CD4-positive, CD25-positive, alpha-beta regulatory T cell (primary cell): ENCODE measurements at regions not wholly inside any gene's neighbourhood (a gene's known extent, or its start where the extent isn't known, plus 50 kb on each side); places are given as distances from the start of the nearest gene placed in this dataset.
"Not testable (repeated sequence)": the region's sequence is repeated elsewhere in the genome, so short reads cannot be mapped to it uniquely, and the experiment has no call there.

Experiments
- ATAC-seq, 2 donors: fragments of 150-1000 bp; cut with Tn5 transposase; one replicate each; pipeline ENCODE4 v1.10.0; 2021; ENCODE audit warnings: low read depth in 2 of 2, moderate number of reproducible peaks in 2 of 2, moderate library complexity in 1 of 2
- DNase-seq, 3 donors: peaks; one replicate each; pipeline versions ENCODE4 v3.0.0 to v3.0.0-alpha.2; 2012 to 2022; ENCODE audit warnings: mixed read lengths in 1 of 3
- H3K27ac ChIP-seq: one replicate; pipeline ENCODE4 v1.7.0; 2013; ENCODE audit warnings: mild to moderate bottlenecking, low read length; ENCODE audit not compliant: insufficient read depth, poor library complexity, severe bottlenecking
- H3K27me3 ChIP-seq: one replicate; pipeline ENCODE4 v1.7.0; 2013; ENCODE audit warnings: low read length; ENCODE audit not compliant: control insufficient read depth, insufficient read depth
- H3K36me3 ChIP-seq: one replicate; pipeline ENCODE4 v1.7.0; 2013; ENCODE audit warnings: mild to moderate bottlenecking, low read length, moderate library complexity; ENCODE audit not compliant: control insufficient read depth, insufficient read depth
- H3K4me1 ChIP-seq: 2 replicates; pipeline ENCODE4 v1.7.0; 2013; ENCODE audit warnings: mild to moderate bottlenecking, low read length; ENCODE audit not compliant: insufficient read depth, control insufficient read depth, poor library complexity, severe bottlenecking
- H3K4me3 ChIP-seq: one replicate; pipeline ENCODE4 v1.7.0; 2013; ENCODE audit warnings: low read depth, mild to moderate bottlenecking, low read length, moderate library complexity
- H3K9me3 ChIP-seq, 2 experiments: 1 replicate in 1 of 2; 2 replicates in 1 of 2; pipeline ENCODE4 v1.7.0; 2013; ENCODE audit warnings: low read length in 2 of 2, mild to moderate bottlenecking in 1 of 2, moderate library complexity in 1 of 2; ENCODE audit not compliant: control insufficient read depth in 2 of 2
- H3K27ac Mint-ChIP-seq, 3 donors: one replicate each; pipeline ENCODE4 v1.8.0; 2020 to 2022; ENCODE audit warnings: mild to moderate bottlenecking in 3 of 3, mixed read lengths in 3 of 3, moderate library complexity in 2 of 3
- H3K27me3 Mint-ChIP-seq: one replicate; pipeline ENCODE4 v1.8.0; 2022; ENCODE audit warnings: mild to moderate bottlenecking, mixed read lengths
- H3K36me3 Mint-ChIP-seq: one replicate; pipeline ENCODE4 v1.8.0; 2020; ENCODE audit warnings: mixed read lengths
- H3K4me1 Mint-ChIP-seq, 4 donors: one replicate each; pipeline ENCODE4 v1.8.0; 2020 to 2022; ENCODE audit warnings: mixed read lengths in 4 of 4, mild to moderate bottlenecking in 1 of 4
- H3K4me3 Mint-ChIP-seq, 4 donors: one replicate each; pipeline ENCODE4 v1.8.0; 2020 to 2022; ENCODE audit warnings: mild to moderate bottlenecking in 4 of 4, mixed read lengths in 4 of 4, moderate library complexity in 3 of 4
- H3K9me3 Mint-ChIP-seq, 7 donors: one replicate each; pipeline ENCODE4 v1.8.0; 2020 to 2022; ENCODE audit warnings: mixed read lengths in 7 of 7, mild to moderate bottlenecking in 3 of 7, moderate library complexity in 2 of 7

DNA sequence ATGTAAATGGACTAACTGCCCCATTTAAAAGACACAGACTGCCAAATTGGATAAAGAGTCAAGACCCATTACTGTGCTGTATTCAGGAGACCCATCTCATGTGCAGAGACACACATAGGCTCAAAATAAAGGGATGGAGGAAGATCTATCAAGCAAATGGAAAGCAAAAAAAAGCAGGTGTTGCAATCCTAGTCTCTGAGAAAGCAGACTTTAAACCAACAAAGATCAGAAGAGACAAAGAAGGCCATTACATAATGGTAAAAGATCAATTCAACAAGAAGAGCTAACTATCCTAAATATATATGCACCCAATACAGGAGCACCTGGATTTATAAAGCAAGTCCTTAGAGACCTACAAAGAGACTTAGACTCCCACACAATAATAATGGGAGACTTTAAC, 134.6 kb upstream of the STARD13 start:
- not testable (repeated sequence) for ATAC-seq, H3K36me3 ChIP-seq, H3K9me3 ChIP-seq, DNase-seq, H3K4me1 Mint-ChIP-seq, H3K9me3 Mint-ChIP-seq, H3K27me3 Mint-ChIP-seq, H3K27me3 ChIP-seq, H3K27ac ChIP-seq, H3K4me3 Mint-ChIP-seq, H3K36me3 Mint-ChIP-seq, H3K27ac Mint-ChIP-seq, H3K4me3 ChIP-seq, H3K4me1 ChIP-seq

DNA sequence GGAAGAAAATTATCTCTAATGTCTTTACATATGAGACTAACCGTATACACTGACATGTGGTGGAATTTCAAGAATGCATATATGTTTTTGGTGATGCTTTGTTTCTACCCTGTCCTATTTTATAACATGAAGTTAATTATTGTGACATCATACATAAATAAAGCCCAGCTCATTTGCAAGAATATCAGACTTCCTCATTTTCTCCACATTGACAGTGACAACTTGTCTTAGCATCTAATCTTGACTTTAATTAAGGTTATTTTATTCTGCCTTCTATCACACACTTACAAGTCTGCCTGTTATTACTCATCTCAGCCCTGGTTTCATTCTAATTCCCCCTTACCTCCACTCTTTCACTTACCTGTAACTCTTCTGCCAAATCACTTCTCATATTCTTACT, 140.6 kb upstream of the STARD13 start:
- no peak for ATAC-seq
- peaks cover 0 to 5% (median 0%) of the 10 kb centered on the region in 7 donors for H3K9me3 Mint-ChIP-seq
- Histone ChIP-seq H3K27me3 (no peaks in the 10 kb centered on the region), H3K36me3 (no peaks in the 10 kb centered on the region), H3K27ac (no peak overlapping the region), H3K9me3 (no peaks in the 10 kb centered on the region), H3K4me3 (no peak overlapping the region), H3K4me1 (no peaks in the 10 kb centered on the region)
- no peak for DNase-seq
- no peaks in the 10 kb centered on the region for H3K4me1 Mint-ChIP-seq
- H3K36me3 Mint-ChIP-seq, result no peaks in the 10 kb centered on the region
- H3K4me3 Mint-ChIP-seq, result no peak overlapping the region
- H3K27ac Mint-ChIP-seq, result peak overlapping the region in 1 of 3 donors; percentile 61
- peaks cover 10% of the 10 kb centered on the region for H3K27me3 Mint-ChIP-seq

- Mint-ChIP-seq H3K27me3 (peaks cover 10% of the 10 kb centered on the region), H3K4me3 (no peak overlapping the region), H3K9me3 (peaks cover 0 to 3% (median 0%) of the 10 kb centered on the region in 7 donors), H3K36me3 (no peaks in the 10 kb centered on the region), H3K27ac (no peak overlapping the region), H3K4me1 (no peaks in the 10 kb centered on the region)
- no peak overlapping the region for H3K27ac ChIP-seq
- H3K4me3 ChIP-seq, result no peak overlapping the region
- no peaks in the 10 kb centered on the region for H3K4me1 ChIP-seq
- ATAC-seq (no peak), DNase-seq (no peak)
- H3K27me3 ChIP-seq, result peaks cover 2% of the 10 kb centered on the region
- H3K9me3 ChIP-seq, result no peaks in the 10 kb centered on the region
- no peaks in the 10 kb centered on the region for H3K36me3 ChIP-seq
Measured at GRCh38 chr13:33433316-33433715, 147.8 kb upstream of the STARD13 start.

GRCh38 chr13:33434676-33435075, 149.1 kb upstream of the STARD13 start:
- Mint-ChIP-seq H3K9me3 (peaks cover 0 to 1% (median 0%) of the 10 kb centered on the region in 7 donors), H3K27ac (no peak overlapping the region), H3K27me3 (peaks cover 9% of the 10 kb centered on the region), H3K4me3 (no peak overlapping the region), H3K36me3 (no peaks in the 10 kb centered on the region), H3K4me1 (no peaks in the 10 kb centered on the region)
- ATAC-seq, result no peak
- no peak overlapping the region for H3K4me3 ChIP-seq
- H3K36me3 ChIP-seq, result no peaks in the 10 kb centered on the region
- no peak overlapping the region for H3K27ac ChIP-seq
- H3K4me1 ChIP-seq, result no peaks in the 10 kb centered on the region
- H3K27me3 ChIP-seq, result peaks cover 2% of the 10 kb centered on the region
- H3K9me3 ChIP-seq, result no peaks in the 10 kb centered on the region
- DNase-seq, result no peak

DNA sequence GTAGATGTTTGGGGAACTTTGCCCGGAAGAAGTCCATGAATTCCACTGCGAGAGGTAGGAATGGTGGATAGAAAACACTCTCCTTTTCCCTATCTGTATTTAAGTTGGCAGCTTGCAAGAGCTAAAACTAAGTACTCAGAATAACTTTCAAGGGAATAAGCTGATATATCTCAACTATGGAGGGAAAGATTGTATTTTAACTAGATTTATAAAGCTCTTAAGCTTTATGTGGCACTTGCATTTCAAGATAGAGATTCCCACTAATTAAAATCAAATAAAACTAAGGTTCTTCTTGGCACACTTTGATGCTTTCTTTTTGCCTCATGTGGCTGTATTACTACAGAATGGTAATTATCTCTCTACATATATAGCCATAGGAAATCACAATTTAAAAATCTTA, 149.7 kb upstream of the STARD13 start:
- H3K4me1 ChIP-seq, result no peaks in the 10 kb centered on the region
- Mint-ChIP-seq H3K9me3 (peaks cover 0 to 1% (median 0%) of the 10 kb centered on the region in 7 donors), H3K27ac (no peak overlapping the region), H3K27me3 (peaks cover 8% of the 10 kb centered on the region), H3K4me3 (no peak overlapping the region), H3K36me3 (no peaks in the 10 kb centered on the region), H3K4me1 (no peaks in the 10 kb centered on the region)
- ATAC-seq (no peak), DNase-seq (no peak)
- no peak overlapping the region for H3K27ac ChIP-seq
- H3K36me3 ChIP-seq, result no peaks in the 10 kb centered on the region
- H3K4me3 ChIP-seq, result no peak overlapping the region
- peaks cover 2% of the 10 kb centered on the region for H3K27me3 ChIP-seq
- H3K9me3 ChIP-seq, result no peaks in the 10 kb centered on the region

GRCh38 chr13:33438918-33439317, 153.4 kb upstream of the STARD13 start:
- Mint-ChIP-seq H3K36me3 (no peaks in the 10 kb centered on the region), H3K27me3 (peaks cover 5% of the 10 kb centered on the region), H3K27ac (no peak overlapping the region), H3K4me1 (no peaks in the 10 kb centered on the region), H3K4me3 (no peak overlapping the region), H3K9me3 (peaks cover 0 to 2% (median 0%) of the 10 kb centered on the region in 7 donors)
- ATAC-seq (no peak), DNase-seq (no peak)
- Histone ChIP-seq H3K4me1 (no peaks in the 10 kb centered on the region), H3K9me3 (no peaks in the 10 kb centered on the region), H3K27me3 (peaks cover 5% of the 10 kb centered on the region), H3K36me3 (no peaks in the 10 kb centered on the region), H3K4me3 (no peak overlapping the region), H3K27ac (no peak overlapping the region)

DNA sequence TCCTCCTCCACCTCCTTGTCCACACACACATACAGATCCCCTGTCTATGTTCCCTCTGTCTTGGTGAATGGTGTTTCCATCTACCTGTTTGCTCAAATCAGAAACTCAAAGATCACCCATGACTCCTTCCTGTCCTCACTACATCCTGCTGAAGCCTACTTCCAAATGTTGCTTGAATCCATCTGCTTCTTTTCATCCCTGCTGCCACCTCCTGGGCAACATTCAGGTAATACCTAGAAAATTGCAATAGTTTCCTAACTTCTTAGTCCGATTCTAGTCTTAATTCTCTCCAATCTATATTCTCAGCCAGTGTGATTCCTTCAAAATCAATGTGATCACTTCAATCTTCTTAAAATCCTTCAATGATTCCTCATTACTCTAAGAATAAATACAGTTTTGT, 155.5 kb upstream of the STARD13 start:
- Mint-ChIP-seq H3K27ac (no peak overlapping the region), H3K27me3 (peaks cover 5% of the 10 kb centered on the region), H3K4me3 (no peak overlapping the region), H3K36me3 (no peaks in the 10 kb centered on the region), H3K4me1 (no peaks in the 10 kb centered on the region), H3K9me3 (peaks cover 0 to 2% (median 0%) of the 10 kb centered on the region in 7 donors)
- ATAC-seq (no peak), DNase-seq (no peak)
- H3K27ac ChIP-seq, result no peak overlapping the region
- no peak overlapping the region for H3K4me3 ChIP-seq
- peaks cover 5% of the 10 kb centered on the region for H3K27me3 ChIP-seq
- no peaks in the 10 kb centered on the region for H3K36me3 ChIP-seq
- no peaks in the 10 kb centered on the region for H3K9me3 ChIP-seq
- H3K4me1 ChIP-seq, result no peaks in the 10 kb centered on the region

- Histone ChIP-seq H3K9me3 (no peaks in the 10 kb centered on the region), H3K4me3 (no peak overlapping the region), H3K36me3 (no peaks in the 10 kb centered on the region), H3K4me1 (no peaks in the 10 kb centered on the region), H3K27me3 (peaks cover 3% of the 10 kb centered on the region), H3K27ac (no peak overlapping the region)
- Mint-ChIP-seq H3K27me3 (no peaks in the 10 kb centered on the region), H3K27ac (no peak overlapping the region), H3K4me1 (no peaks in the 10 kb centered on the region), H3K9me3 (peaks cover 0 to 4% (median 0%) of the 10 kb centered on the region in 7 donors), H3K4me3 (no peak overlapping the region), H3K36me3 (no peaks in the 10 kb centered on the region)
- no peak for ATAC-seq
- no peak for DNase-seq
Measured at GRCh38 chr13:33445024-33445423, 159.5 kb upstream of the STARD13 start.
